Panc1 (cell line): ENCODE measurements at regions not wholly inside any gene's neighbourhood (a gene's known extent, or its start where the extent isn't known, plus 50 kb on each side); places are given as distances from the start of the nearest gene placed in this dataset.

Source experiments
- ATAC-seq: fragments of 200-7000 bp; cut with Tn5 transposase; 2 replicates; pipeline ENCODE4 v1.9.1; 2020; ENCODE audit warnings: mild to moderate bottlenecking, moderate library complexity
- BruUV-seq: library from RNA; stranded (reverse); fragments of 400-500 nt; replicated peaks from 2 replicates; lab custom pipeline; 2021; lab: Mats Ljungman, UMichigan
- CTCF ChIA-PET: fragments of 300-600 bp; sonication (Branson Sonifier 250); formaldehyde crosslinking; loops from one replicate; lab custom pipeline; 2022; ENCODE audit warnings: antibody characterized with exemption; lab: Charles Lee
- POLR2A ChIA-PET: fragments of 300-600 bp; sonication (Branson Sonifier 250); formaldehyde crosslinking; loops from one replicate; lab custom pipeline; 2022; ENCODE audit warnings: antibody characterized with exemption; lab: Charles Lee
- DNase-seq: peaks from one replicate; pipeline ENCODE4 v3.0.0-alpha.2; 2010; ENCODE audit warnings: low read depth, low spot score
- H3K27ac ChIP-seq: 2 replicates; pipeline ENCODE4 v1.5.1; 2011; ENCODE audit warnings: mild to moderate bottlenecking, low read length, inconsistent platforms
- H3K27me3 ChIP-seq: fragments of 200-500 bp; sonication (Bioruptor generic); 2 replicates; pipeline ENCODE4 v1.6.0; 2014; ENCODE audit warnings: low read length, inconsistent platforms; ENCODE audit not compliant: control insufficient read depth, insufficient read depth
- H3K36me3 ChIP-seq: fragments of 200-500 bp; sonication (Bioruptor generic); 2 replicates; pipeline ENCODE4 v1.5.1; 2014; ENCODE audit warnings: inconsistent platforms, mild to moderate bottlenecking, low read length, moderate library complexity; ENCODE audit not compliant: control insufficient read depth, insufficient read depth
- H3K4me1 ChIP-seq: 2 replicates; pipeline ENCODE4 v1.5.1; 2011; ENCODE audit warnings: inconsistent platforms, mild to moderate bottlenecking, low read length, moderate library complexity; ENCODE audit not compliant: control insufficient read depth, insufficient read depth
- H3K4me3 ChIP-seq, 2 experiments: 2 replicates each; pipeline ENCODE4 v1.5.1; 2011 to 2012; ENCODE audit warnings: low read depth in 2 of 2, low read length in 2 of 2, mild to moderate bottlenecking in 2 of 2, inconsistent platforms in 1 of 2, moderate library complexity in 1 of 2
- H3K9me3 ChIP-seq: fragments of 200-500 bp; sonication (Bioruptor generic); 2 replicates; pipeline ENCODE4 v1.5.1; 2014; ENCODE audit warnings: low read depth, mild to moderate bottlenecking, inconsistent platforms, low read length, moderate library complexity; ENCODE audit not compliant: control insufficient read depth, insufficient read depth
- CTCF ChIP-seq: fragments of 450-650 bp; IDR thresholded peaks from 2 replicates; pipeline ENCODE4 v1.5.1; 2017; ENCODE audit warnings: mild to moderate bottlenecking
- POLR2AphosphoS5 ChIP-seq: IDR thresholded peaks from 2 replicates; pipeline ENCODE4 v1.6.1; 2012; ENCODE audit warnings: mild to moderate bottlenecking, low read depth, low read length, moderate library complexity
- REST ChIP-seq, 2 experiments: IDR thresholded peaks; 2 replicates each; pipeline ENCODE4 v1.6.1; 2011 to 2012; ENCODE audit warnings: low read depth in 2 of 2, control low read depth in 1 of 2, low read length in 1 of 2, mild to moderate bottlenecking in 1 of 2, moderate library complexity in 1 of 2; ENCODE audit not compliant: insufficient read depth in 1 of 2
- SIN3A ChIP-seq: IDR thresholded peaks from 2 replicates; pipeline ENCODE4 v1.6.1; 2012; ENCODE audit warnings: low read depth, mild to moderate bottlenecking, low read length, moderate library complexity, borderline replicate concordance; ENCODE audit not compliant: insufficient read depth
- TCF7L2 ChIP-seq: IDR thresholded peaks from 2 replicates; pipeline ENCODE4 v1.6.1; 2011; ENCODE audit warnings: mild to moderate bottlenecking, low read depth, low read length, inconsistent platforms
- in situ Hi-C: cut with HindIII; loops from 2 replicates; pipeline ENCODE4 v1.10.0; 2016; ENCODE audit warnings: low sequenced_read_pairs, low pct_unique_long_range_greater_than_20kb
- intact Hi-C: fragments of 100-400 bp; cut with micrococcal nuclease; formaldehyde crosslinking; loops from one replicate; pipeline ENCODE4 v1.10.0; 2022; ENCODE audit not compliant: unreplicated experiment

GRCh38 chr10:78267598-78267997 lies 233.9 kb downstream of the RPS24 start:
- BruUV-seq: no TSS peak
- Histone ChIP-seq H3K4me1 (no peaks in the 10 kb centered on the region), H3K9me3 (peaks cover 3% of the 10 kb centered on the region; the same call in 1 of the 2 replicates), H3K27ac (no peak overlapping the region), H3K4me3 (no peak overlapping the region), H3K27me3 (peaks cover 1% of the 10 kb centered on the region; the same call in 1 of the 2 replicates), H3K36me3 (no peaks in the 10 kb centered on the region)
- in situ Hi-C loops: no loop called here
- intact Hi-C loops: no loop called here
- ChIA-PET CTCF (no interaction called here), POLR2A (no interaction called here)
- no peak for TF ChIP-seq POLR2AphosphoS5
- no peak for TF ChIP-seq CTCF
- TF ChIP-seq SIN3A: no peak
- no peak for TF ChIP-seq REST (IDR thresholded peaks at IDR 0.05; ENCODE audit: insufficient read depth in 1 of 2, low read depth in 2 of 2, low read length in 1 of 2)
- TF ChIP-seq TCF7L2: no peak
- DNase-seq (no peak), ATAC-seq (no peak)

GRCh38 chr10:78269060-78269459 lies 235.4 kb downstream of the RPS24 start:
- no peaks in the 10 kb centered on the region for H3K4me1 ChIP-seq
- no peak overlapping the region for H3K27ac ChIP-seq
- ChIA-PET CTCF (no interaction called here), POLR2A (no interaction called here)
- no TSS peak for BruUV-seq
- DNase-seq (no peak), ATAC-seq (no peak)
- in situ Hi-C loops (no loop called here), intact Hi-C loops (no loop called here)
- H3K4me3 ChIP-seq: no peak overlapping the region
- H3K9me3 ChIP-seq: peaks cover 3% of the 10 kb centered on the region; the same call in 1 of the 2 replicates
- H3K36me3 ChIP-seq: no peaks in the 10 kb centered on the region
- H3K27me3 ChIP-seq: peaks cover 9% of the 10 kb centered on the region; the same call in 1 of the 2 replicates
- no peak for TF ChIP-seq REST (IDR thresholded peaks at IDR 0.05; ENCODE audit: insufficient read depth in 1 of 2, low read depth in 2 of 2, low read length in 1 of 2)
- TF ChIP-seq SIN3A: no peak
- TF ChIP-seq CTCF: no peak
- TF ChIP-seq TCF7L2: no peak
- TF ChIP-seq POLR2AphosphoS5: no peak
